Activated B cell treated with CpG ODN at 0.5 μM for 24 hours (primary cell): ENCODE measurements at regions not wholly inside any gene's neighbourhood (a gene's known extent, or its start where the extent isn't known, plus 50 kb on each side); places are given as distances from the start of the nearest gene placed in this dataset.
"Not testable (repeated sequence)": the region's sequence is repeated elsewhere in the genome, so short reads cannot be mapped to it uniquely, and the experiment has no call there.

Experiments used
- ATAC-seq: fragments of 200-7000 bp; cut with Tn5 transposase; one replicate; pipeline ENCODE4 v1.10.0; 2021; ENCODE audit warnings: low read depth, mild to moderate bottlenecking, moderate library complexity
- CTCF ChIA-PET: fragments of 350-600 bp; sonication (Branson Sonifier 250); formaldehyde crosslinking; loops from one replicate; lab custom pipeline; 2021; ENCODE audit warnings: antibody characterized with exemption; lab: Charles Lee
- POLR2A ChIA-PET: fragments of 350-600 bp; sonication (Branson Sonifier 250); formaldehyde crosslinking; loops from one replicate; lab custom pipeline; 2021; ENCODE audit warnings: antibody characterized with exemption; lab: Charles Lee
- DNase-seq: peaks from one replicate; pipeline ENCODE4 v3.0.0; 2022
- H3K27ac Mint-ChIP-seq: one replicate; pipeline ENCODE4 v1.8.0; 2020; ENCODE audit warnings: mixed read lengths
- H3K27me3 Mint-ChIP-seq: one replicate; pipeline ENCODE4 v1.8.0; 2021; ENCODE audit warnings: mixed read lengths
- H3K36me3 Mint-ChIP-seq: one replicate; pipeline ENCODE4 v1.8.0; 2021; ENCODE audit warnings: low read depth, mixed read lengths
- H3K4me1 Mint-ChIP-seq: one replicate; pipeline ENCODE4 v1.8.0; 2021; ENCODE audit warnings: mixed read lengths
- H3K4me3 Mint-ChIP-seq: one replicate; pipeline ENCODE4 v1.8.0; 2020; ENCODE audit warnings: mild to moderate bottlenecking, mixed read lengths
- H3K9me3 Mint-ChIP-seq: one replicate; pipeline ENCODE4 v1.8.0; 2020; ENCODE audit warnings: mixed read lengths
- intact Hi-C: fragments of 100-400 bp; cut with micrococcal nuclease; formaldehyde crosslinking; loops from one replicate; pipeline ENCODE4 v1.15.1; 2024
- TF ChIP-seq, protein P1 (sequence below): fragments of 200-600 bp; IDR thresholded peaks from one replicate; pipeline ENCODE4 v1.8.0; 2022; ENCODE audit warnings: antibody characterized with exemption, mild to moderate bottlenecking

DNA sequence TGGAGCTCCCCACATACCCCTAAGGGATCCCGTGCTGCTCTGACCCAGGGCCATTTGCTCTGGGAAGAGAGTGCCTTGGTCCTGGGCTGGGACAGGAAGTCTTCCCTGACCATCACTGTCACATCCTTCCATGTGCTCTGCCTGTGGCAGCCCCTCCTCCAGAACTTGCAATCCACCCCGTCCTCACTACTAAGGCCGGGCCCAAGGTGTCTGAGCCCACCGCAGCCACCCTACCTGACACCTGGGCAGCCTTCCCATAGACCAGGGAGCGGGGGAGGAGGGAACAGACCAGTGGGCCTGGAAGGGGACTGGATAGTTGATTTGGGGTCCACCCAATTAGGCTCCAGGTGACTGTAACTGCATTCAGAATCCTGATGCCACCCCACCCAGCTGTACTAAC lies 117.5 kb upstream of the CRHR1 start:
- CTCF ChIA-PET: no interaction called here
- intact Hi-C loops: no loop called here

DNA sequence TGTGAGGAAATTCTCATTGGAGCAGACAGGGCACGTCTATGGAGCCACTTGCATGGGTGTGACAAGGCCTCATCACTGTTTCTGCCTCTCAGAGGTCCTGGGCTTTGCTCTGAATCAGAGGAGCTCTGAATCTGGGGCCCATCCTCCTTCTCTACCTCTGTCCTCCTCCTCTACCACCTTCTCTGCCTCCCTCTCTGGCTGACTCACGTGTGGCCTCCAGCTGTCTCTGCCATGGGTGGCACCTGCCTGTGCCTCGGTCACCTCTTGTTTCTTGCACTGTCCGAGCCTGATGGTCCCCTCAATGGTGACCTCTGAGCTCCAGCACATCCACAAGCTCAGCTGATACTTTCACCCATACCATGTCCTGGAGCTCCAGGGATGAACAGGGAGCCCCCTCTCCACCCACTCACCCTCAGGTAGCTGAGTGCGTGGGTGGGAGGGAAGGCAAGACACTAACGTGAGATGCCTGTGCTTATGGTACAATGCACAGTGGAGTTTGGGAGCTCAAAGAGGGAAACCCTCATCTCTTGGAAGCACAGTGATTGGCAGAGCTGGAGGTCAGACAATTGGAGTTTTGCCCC lies 116.4 kb upstream of the CRHR1 start:
- no peaks in the 10 kb centered on the region for H3K4me1 Mint-ChIP-seq
- no peak overlapping the region for H3K4me3 Mint-ChIP-seq
- POLR2A ChIA-PET: no interaction called here
- H3K9me3 Mint-ChIP-seq: peaks cover 2% of the 10 kb centered on the region
- intact Hi-C loops: no loop called here
- no peak overlapping the region for H3K27ac Mint-ChIP-seq
- ATAC-seq (no peak), DNase-seq (no peak)
- TF ChIP-seq, protein P1, sequence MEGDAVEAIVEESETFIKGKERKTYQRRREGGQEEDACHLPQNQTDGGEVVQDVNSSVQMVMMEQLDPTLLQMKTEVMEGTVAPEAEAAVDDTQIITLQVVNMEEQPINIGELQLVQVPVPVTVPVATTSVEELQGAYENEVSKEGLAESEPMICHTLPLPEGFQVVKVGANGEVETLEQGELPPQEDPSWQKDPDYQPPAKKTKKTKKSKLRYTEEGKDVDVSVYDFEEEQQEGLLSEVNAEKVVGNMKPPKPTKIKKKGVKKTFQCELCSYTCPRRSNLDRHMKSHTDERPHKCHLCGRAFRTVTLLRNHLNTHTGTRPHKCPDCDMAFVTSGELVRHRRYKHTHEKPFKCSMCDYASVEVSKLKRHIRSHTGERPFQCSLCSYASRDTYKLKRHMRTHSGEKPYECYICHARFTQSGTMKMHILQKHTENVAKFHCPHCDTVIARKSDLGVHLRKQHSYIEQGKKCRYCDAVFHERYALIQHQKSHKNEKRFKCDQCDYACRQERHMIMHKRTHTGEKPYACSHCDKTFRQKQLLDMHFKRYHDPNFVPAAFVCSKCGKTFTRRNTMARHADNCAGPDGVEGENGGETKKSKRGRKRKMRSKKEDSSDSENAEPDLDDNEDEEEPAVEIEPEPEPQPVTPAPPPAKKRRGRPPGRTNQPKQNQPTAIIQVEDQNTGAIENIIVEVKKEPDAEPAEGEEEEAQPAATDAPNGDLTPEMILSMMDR: no peak
- peaks cover 22% of the 10 kb centered on the region for H3K27me3 Mint-ChIP-seq
- CTCF ChIA-PET: no interaction called here
- H3K36me3 Mint-ChIP-seq: no peaks in the 10 kb centered on the region

More for the DNA sequence above, 117.5 kb upstream of the CRHR1 start:
- Mint-ChIP-seq H3K36me3 (no peaks in the 10 kb centered on the region), H3K4me1 (no peaks in the 10 kb centered on the region), H3K27ac (no peak overlapping the region), H3K27me3 (peaks cover 25% of the 10 kb centered on the region), H3K4me3 (no peak overlapping the region), H3K9me3 (peaks cover 5% of the 10 kb centered on the region)
- TF ChIP-seq, protein P1: no peak
- ATAC-seq (no peak), DNase-seq (no peak)
- POLR2A ChIA-PET: no interaction called here

DNA sequence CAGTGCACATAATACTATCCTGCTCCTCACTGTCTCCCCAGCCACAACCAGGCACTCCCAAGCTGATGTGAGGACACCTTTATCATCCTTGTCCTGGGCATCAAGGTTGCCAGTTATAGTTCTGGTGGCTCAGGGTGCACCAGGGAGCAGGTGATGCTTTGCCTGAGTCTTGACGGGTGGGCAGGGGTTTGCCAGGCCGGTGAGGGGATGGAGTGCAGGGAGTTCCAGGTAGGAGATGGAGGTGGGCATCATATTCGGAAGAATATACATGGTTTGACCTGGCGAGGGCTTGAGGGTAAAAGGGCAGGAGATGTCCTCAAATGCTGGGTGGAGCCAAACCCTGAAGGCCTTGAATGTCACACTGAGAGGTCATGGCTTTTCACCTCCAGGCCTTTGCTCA lies 115.8 kb upstream of the CRHR1 start:
- intact Hi-C loops: no loop called here
- no peaks in the 10 kb centered on the region for H3K36me3 Mint-ChIP-seq
- CTCF ChIA-PET: no interaction called here

DNA sequence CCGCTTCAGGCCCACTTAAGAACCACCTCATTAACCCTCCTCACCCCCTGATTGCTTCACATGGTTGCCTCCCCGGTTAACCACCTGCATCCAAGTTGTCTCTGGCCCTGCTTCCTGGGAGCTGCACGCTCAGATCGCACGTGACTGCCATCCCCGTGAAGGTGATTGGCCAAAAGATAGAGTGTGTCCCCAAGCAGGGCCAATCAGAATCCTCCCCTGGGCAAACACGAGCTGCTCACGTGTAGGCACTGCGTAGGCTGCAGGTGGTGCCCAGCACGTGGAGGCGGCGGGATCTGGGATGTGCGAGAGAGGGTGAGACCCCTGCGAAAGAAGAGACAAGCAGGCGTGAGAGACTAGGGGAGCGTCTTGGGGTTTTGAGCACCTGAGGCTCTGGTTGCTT lies 111.8 kb upstream of the CRHR1 start:
- no peaks in the 10 kb centered on the region for H3K4me1 Mint-ChIP-seq
- ChIA-PET POLR2A (no interaction called here), CTCF (no interaction called here)
- no peak overlapping the region for H3K27ac Mint-ChIP-seq
- no peak for DNase-seq
- peaks cover 7% of the 10 kb centered on the region for H3K27me3 Mint-ChIP-seq
- intact Hi-C loops: no loop called here
- no peaks in the 10 kb centered on the region for H3K9me3 Mint-ChIP-seq
- ATAC-seq: no peak
- no peak overlapping the region for H3K4me3 Mint-ChIP-seq
- H3K36me3 Mint-ChIP-seq: no peaks in the 10 kb centered on the region
- TF ChIP-seq, protein P1: no peak

More for the DNA sequence above, 115.8 kb upstream of the CRHR1 start:
- TF ChIP-seq, protein P1: no peak
- no peak overlapping the region for H3K27ac Mint-ChIP-seq
- H3K4me3 Mint-ChIP-seq: no peak overlapping the region
- POLR2A ChIA-PET: no interaction called here
- H3K27me3 Mint-ChIP-seq: peaks cover 16% of the 10 kb centered on the region
- no peaks in the 10 kb centered on the region for H3K4me1 Mint-ChIP-seq
- no peak for DNase-seq
- no peaks in the 10 kb centered on the region for H3K9me3 Mint-ChIP-seq
- no peak for ATAC-seq

DNA sequence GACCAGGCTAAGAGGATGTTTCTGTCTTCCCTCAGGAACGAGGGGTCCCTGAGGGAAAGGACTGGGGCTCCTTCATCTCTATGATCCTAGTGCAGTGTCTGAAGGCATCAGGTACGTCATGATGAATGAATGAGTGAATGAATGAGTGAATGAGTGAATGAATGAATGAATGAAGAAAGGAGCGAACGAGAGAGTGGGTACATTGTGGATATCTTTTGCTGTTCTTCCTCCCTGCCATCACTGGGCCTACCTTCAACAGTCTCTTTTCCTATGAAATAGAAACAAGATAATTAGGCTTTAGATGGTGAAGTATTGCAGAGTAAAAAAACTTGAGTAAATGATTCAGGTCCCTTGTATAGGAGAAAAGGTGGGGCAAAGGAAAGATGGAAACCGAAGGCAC lies 111.3 kb upstream of the CRHR1 start:
- ATAC-seq: no peak
- Mint-ChIP-seq H3K27ac (no peak overlapping the region), H3K4me1 (no peaks in the 10 kb centered on the region), H3K4me3 (no peak overlapping the region), H3K27me3 (peaks cover 7% of the 10 kb centered on the region), H3K9me3 (no peaks in the 10 kb centered on the region), H3K36me3 (no peaks in the 10 kb centered on the region)
- intact Hi-C loops: no loop called here
- TF ChIP-seq, protein P1: no peak
- ChIA-PET CTCF (no interaction called here), POLR2A (no interaction called here)
- no peak for DNase-seq

GRCh38 chr17:45673759-45674158 lies 110.4 kb upstream of the CRHR1 start:
- POLR2A ChIA-PET, H3K36me3 Mint-ChIP-seq, H3K27ac Mint-ChIP-seq, H3K4me3 Mint-ChIP-seq, H3K9me3 Mint-ChIP-seq, H3K4me1 Mint-ChIP-seq, CTCF ChIA-PET, DNase-seq, intact Hi-C loops, ATAC-seq: not testable (repeated sequence)
- peaks cover 11% of the 10 kb centered on the region for H3K27me3 Mint-ChIP-seq
